HEK293 (cell line): ENCODE measurements at regions not wholly inside any gene's neighbourhood (a gene's known extent, or its start where the extent isn't known, plus 50 kb on each side); places are given as distances from the start of the nearest gene placed in this dataset.

Experiments used
- KLF16 ChIP-seq: fragments of 450-650 bp; formaldehyde crosslinking; IDR thresholded peaks from 2 replicates; pipeline ENCODE4 v1.5.1; 2017; ENCODE audit warnings: missing biosample characterization, missing genetic modification characterization
- OSR2 ChIP-seq: fragments of 450-650 bp; formaldehyde crosslinking; IDR thresholded peaks from 2 replicates; pipeline ENCODE4 v1.5.1; 2016; ENCODE audit warnings: missing biosample characterization, missing genetic modification characterization
- PRDM6 ChIP-seq: fragments of 450-650 bp; formaldehyde crosslinking; IDR thresholded peaks from 2 replicates; pipeline ENCODE4 v1.5.1; 2017; ENCODE audit warnings: missing biosample characterization, missing genetic modification characterization
- TCF7L2 ChIP-seq: IDR thresholded peaks from 2 replicates; pipeline ENCODE4 v1.6.1; 2011; ENCODE audit warnings: low read depth, mild to moderate bottlenecking, inconsistent platforms, low read length, moderate library complexity, borderline replicate concordance
- ZNF549 ChIP-seq: fragments of 450-650 bp; IDR thresholded peaks from 2 replicates; pipeline ENCODE4 v1.5.1; 2018; ENCODE audit warnings: missing biosample characterization, missing genetic modification characterization, mild to moderate bottlenecking, inconsistent platforms, moderate library complexity
- TF ChIP-seq, protein P1 (sequence below): fragments of 450-650 bp; formaldehyde crosslinking; IDR thresholded peaks from 2 replicates; pipeline ENCODE4 v1.5.1; 2016; ENCODE audit warnings: missing biosample characterization, missing genetic modification characterization

DNA sequence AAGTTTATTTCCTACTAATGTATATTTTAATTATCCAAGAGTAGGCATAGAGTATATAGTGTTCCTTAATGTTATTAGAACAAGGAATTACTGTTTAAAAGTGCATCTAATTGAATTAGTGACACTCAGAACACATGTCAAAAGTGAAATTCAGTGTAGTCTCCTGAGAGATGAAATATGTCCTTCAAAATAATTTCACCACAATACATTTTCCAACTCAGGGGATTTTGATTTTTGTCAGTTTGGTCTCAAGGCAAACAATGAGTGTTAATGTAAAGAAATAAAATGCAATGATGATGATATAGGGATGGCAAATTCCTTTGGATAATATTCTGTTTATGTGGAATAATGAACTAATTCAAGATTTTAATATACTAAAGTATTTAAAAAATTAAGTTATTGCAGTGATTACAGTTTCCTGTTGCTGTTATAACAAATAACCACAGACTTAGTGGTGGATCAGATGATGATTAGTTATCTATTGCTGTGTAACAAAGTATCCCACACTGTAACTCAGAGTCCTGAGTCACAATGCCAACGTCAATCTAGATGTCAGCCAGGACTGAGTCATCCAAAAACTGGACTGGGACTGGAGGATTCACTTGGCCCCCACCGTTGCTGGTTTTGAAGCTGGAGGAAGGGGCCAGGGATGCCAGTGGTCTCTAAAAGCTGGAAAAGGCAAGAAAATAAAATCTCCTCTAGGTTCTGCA is 148.0 kb upstream of the SLC7A11 start:
- TF ChIP-seq, protein P1, sequence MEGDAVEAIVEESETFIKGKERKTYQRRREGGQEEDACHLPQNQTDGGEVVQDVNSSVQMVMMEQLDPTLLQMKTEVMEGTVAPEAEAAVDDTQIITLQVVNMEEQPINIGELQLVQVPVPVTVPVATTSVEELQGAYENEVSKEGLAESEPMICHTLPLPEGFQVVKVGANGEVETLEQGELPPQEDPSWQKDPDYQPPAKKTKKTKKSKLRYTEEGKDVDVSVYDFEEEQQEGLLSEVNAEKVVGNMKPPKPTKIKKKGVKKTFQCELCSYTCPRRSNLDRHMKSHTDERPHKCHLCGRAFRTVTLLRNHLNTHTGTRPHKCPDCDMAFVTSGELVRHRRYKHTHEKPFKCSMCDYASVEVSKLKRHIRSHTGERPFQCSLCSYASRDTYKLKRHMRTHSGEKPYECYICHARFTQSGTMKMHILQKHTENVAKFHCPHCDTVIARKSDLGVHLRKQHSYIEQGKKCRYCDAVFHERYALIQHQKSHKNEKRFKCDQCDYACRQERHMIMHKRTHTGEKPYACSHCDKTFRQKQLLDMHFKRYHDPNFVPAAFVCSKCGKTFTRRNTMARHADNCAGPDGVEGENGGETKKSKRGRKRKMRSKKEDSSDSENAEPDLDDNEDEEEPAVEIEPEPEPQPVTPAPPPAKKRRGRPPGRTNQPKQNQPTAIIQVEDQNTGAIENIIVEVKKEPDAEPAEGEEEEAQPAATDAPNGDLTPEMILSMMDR (tag by site-specific recombination) = no peak
- TF ChIP-seq TCF7L2 (no peak), PRDM6 (tag by site-specific recombination) (no peak), OSR2 (tag by site-specific recombination) (no peak), ZNF549 (no peak), KLF16 (no peak)
